HepG2 (cell line): ENCODE measurements at regions not wholly inside any gene's neighbourhood (a gene's known extent, or its start where the extent isn't known, plus 50 kb on each side); places are given as distances from the start of the nearest gene placed in this dataset.

ENCODE experiments used
- ATAC-seq: fragments of 200-7000 bp; cut with Tn5 transposase; 3 replicates; pipeline ENCODE4 v1.9.1; 2020; ENCODE audit warnings: mild to moderate bottlenecking, moderate library complexity
- BruUV-seq: library from RNA; stranded (reverse); fragments of 400-500 nt; replicated peaks from 2 replicates; lab custom pipeline; 2021; lab: Mats Ljungman, UMichigan
- CTCF ChIA-PET: fragments of 300-600 bp; formaldehyde crosslinking; extraction: SDS; loops from one replicate; lab custom pipeline; 2021; ENCODE audit warnings: low total read pairs, inconsistent platforms, low intra/inter-chr PET ratio; lab: Yijun Ruan, JAX
- POLR2A ChIA-PET: fragments of 350-600 bp; sonication (Branson Sonifier 250); formaldehyde crosslinking; loops from one replicate; lab custom pipeline; 2020; ENCODE audit warnings: antibody characterized with exemption, inconsistent platforms; lab: Yijun Ruan, JAX
- DNase-seq: peaks from one replicate; pipeline ENCODE4 v3.0.0-alpha.2; 2015; ENCODE audit warnings: low spot score
- FAIRE-seq: peaks from 3 replicates; lab custom pipeline; 2011; peaks lifted over from hg19 to GRCh38; lab: Jason Lieb, UNC
- H2AFZ ChIP-seq: one replicate; pipeline ENCODE4 v1.6.1; 2011; ENCODE audit warnings: low read length, inconsistent platforms
- H3K27ac ChIP-seq: fragments of 300-600 bp; 3 replicates; pipeline ENCODE4 v1.8.0; 2011; ENCODE audit warnings: mixed run types, mild to moderate bottlenecking, mixed read lengths, low read length, inconsistent platforms; ENCODE audit not compliant: insufficient read depth; ENCODE audit errors: extremely low read length
- H3K27me3 ChIP-seq, 2 experiments: fragments of 200-600 bp in 1 of 2; 2 replicates in 1 of 2; 3 replicates in 1 of 2; pipeline versions ENCODE4 v1.6.0 to v1.8.0; 2011; ENCODE audit warnings: low read length in 2 of 2, mild to moderate bottlenecking in 2 of 2, moderate library complexity in 2 of 2, inconsistent platforms in 1 of 2; ENCODE audit not compliant: insufficient read depth in 2 of 2, control insufficient read depth in 1 of 2
- H3K36me3 ChIP-seq, 2 experiments: fragments of 200-600 bp in 1 of 2; replicated peaks in 1 of 2; 2 replicates in 1 of 2; 3 replicates in 1 of 2; pipeline versions ENCODE4 v1.5.1 to v1.8.0; 2011; ENCODE audit warnings: low read length in 2 of 2, inconsistent platforms in 1 of 2; ENCODE audit not compliant: insufficient read depth in 2 of 2, control insufficient read depth in 1 of 2
- H3K4me1 ChIP-seq: 2 replicates; pipeline ENCODE4 v1.5.1; 2012; ENCODE audit warnings: low read length, inconsistent platforms; ENCODE audit not compliant: insufficient read depth
- H3K4me2 ChIP-seq: 2 replicates; pipeline ENCODE4 v1.6.0; 2011; ENCODE audit warnings: low read depth, low read length, inconsistent platforms
- H3K4me3 ChIP-seq, 3 experiments: fragments of 200-600 bp in 1 of 3; sonication (generic), shearing (Covaris generic) in 1 of 3; replicated peaks in 1 of 3; 2 replicates each; pipeline ENCODE4 v1.5.1; 2011 to 2016; ENCODE audit warnings: low read length in 3 of 3, inconsistent platforms in 2 of 3, low read depth in 2 of 3, mild to moderate bottlenecking in 2 of 3, control low read depth in 1 of 3, mixed read lengths in 1 of 3; ENCODE audit not compliant: insufficient read depth in 1 of 3
- H3K79me2 ChIP-seq: one replicate; pipeline ENCODE4 v1.6.1; 2011; ENCODE audit warnings: low read length, inconsistent platforms; ENCODE audit not compliant: insufficient read depth
- H3K9ac ChIP-seq: 2 replicates; pipeline ENCODE4 v1.6.0; 2011; ENCODE audit warnings: mild to moderate bottlenecking, low read depth, low read length, inconsistent platforms; ENCODE audit not compliant: insufficient read depth
- H3K9me3 ChIP-seq: 2 replicates; pipeline ENCODE4 v1.5.1; 2012; ENCODE audit warnings: mild to moderate bottlenecking, low read length
- H4K20me1 ChIP-seq: 2 replicates; pipeline ENCODE4 v1.6.0; 2011; ENCODE audit warnings: inconsistent platforms, mild to moderate bottlenecking, low read length, moderate library complexity; ENCODE audit not compliant: insufficient read depth
- FOXA1 ChIP-seq, 2 experiments: fragments of 450-650 bp in 1 of 2; sonication (generic) in 1 of 2; formaldehyde crosslinking in 1 of 2; IDR thresholded peaks; 2 replicates each; pipeline versions ENCODE4 v1.4.0 to v1.6.1; 2016 to 2020; ENCODE audit warnings: missing genetic modification reagents in 1 of 2
- GLI4 ChIP-seq: sonication (generic); formaldehyde crosslinking; IDR thresholded peaks from 2 replicates; pipeline ENCODE4 v1.5.1; 2020; ENCODE audit warnings: missing genetic modification reagents, mild to moderate bottlenecking, moderate library complexity, borderline replicate concordance
- JDP2 ChIP-seq: sonication (generic); formaldehyde crosslinking; IDR thresholded peaks from 2 replicates; pipeline ENCODE4 v1.8.1; 2022; ENCODE audit warnings: missing genetic modification reagents, borderline replicate concordance
- MEIS1 ChIP-seq: sonication (generic); formaldehyde crosslinking; IDR thresholded peaks from 2 replicates; pipeline ENCODE4 v1.9.0; 2021; ENCODE audit warnings: mild to moderate bottlenecking, missing genetic modification reagents, moderate library complexity, borderline replicate concordance
- PAWR ChIP-seq: sonication (generic); formaldehyde crosslinking; IDR thresholded peaks from 2 replicates; pipeline ENCODE4 v1.4.0; 2020; ENCODE audit warnings: missing genetic modification reagents, mild to moderate bottlenecking, borderline replicate concordance
- ZNF264 ChIP-seq: sonication (generic); formaldehyde crosslinking; IDR thresholded peaks from 2 replicates; pipeline ENCODE4 v1.4.0; 2020; ENCODE audit warnings: missing genetic modification reagents
- ZNF275 ChIP-seq: sonication (generic); formaldehyde crosslinking; IDR thresholded peaks from 2 replicates; pipeline ENCODE4 v1.8.0; 2022; ENCODE audit warnings: missing genetic modification reagents, mild to moderate bottlenecking, inconsistent platforms, borderline replicate concordance
- ZNF563 ChIP-seq: sonication (generic); formaldehyde crosslinking; IDR thresholded peaks from 2 replicates; pipeline ENCODE4 v1.8.0; 2022; ENCODE audit warnings: mild to moderate bottlenecking, moderate library complexity, missing genetic modification reagents
- ZNF841 ChIP-seq: sonication (generic); formaldehyde crosslinking; IDR thresholded peaks from 2 replicates; pipeline ENCODE4 v1.8.1; 2023; ENCODE audit warnings: missing genetic modification reagents, borderline replicate concordance
- WGBS: methylation state at CpG from one replicate; pipeline ENCODE4 v1.1.6; 2017; ENCODE audit warnings: low lambda C conversion rate; 5-methylcytosine and 5-hydroxymethylcytosine counted together
- in situ Hi-C: cut with HindIII; loops from 2 replicates; pipeline ENCODE4 v1.10.0; 2017; ENCODE audit warnings: low pct_unique_long_range_greater_than_20kb; ENCODE audit not compliant: extremely low pct_ligation_motif_present
- intact Hi-C: fragments of 100-400 bp; cut with micrococcal nuclease; formaldehyde crosslinking; loops from one replicate; pipeline ENCODE4 v1.10.0; 2022; ENCODE audit not compliant: unreplicated experiment
- TF ChIP-seq, protein P1 (sequence below): IDR thresholded peaks from 2 replicates; pipeline ENCODE4 v1.6.1; 2018; ENCODE audit warnings: missing genetic modification reagents, mild to moderate bottlenecking, missing compliant biosample characterization
- TF ChIP-seq, protein P2 (sequence below): sonication (generic); formaldehyde crosslinking; IDR thresholded peaks from 2 replicates; pipeline ENCODE4 v1.8.0; 2022; ENCODE audit warnings: mild to moderate bottlenecking, missing genetic modification reagents
- TF ChIP-seq, protein P3 (sequence below): sonication (generic); formaldehyde crosslinking; IDR thresholded peaks from 2 replicates; pipeline ENCODE4 v1.5.1; 2020; ENCODE audit warnings: missing genetic modification reagents, mild to moderate bottlenecking, borderline replicate concordance

- 0% methylated on average over 2 of the region's 2 CpGs for WGBS
These were observed 190.9 kb upstream of the PLSCR5 start for GRCh38 chr3:146796078-146796477.

DNA sequence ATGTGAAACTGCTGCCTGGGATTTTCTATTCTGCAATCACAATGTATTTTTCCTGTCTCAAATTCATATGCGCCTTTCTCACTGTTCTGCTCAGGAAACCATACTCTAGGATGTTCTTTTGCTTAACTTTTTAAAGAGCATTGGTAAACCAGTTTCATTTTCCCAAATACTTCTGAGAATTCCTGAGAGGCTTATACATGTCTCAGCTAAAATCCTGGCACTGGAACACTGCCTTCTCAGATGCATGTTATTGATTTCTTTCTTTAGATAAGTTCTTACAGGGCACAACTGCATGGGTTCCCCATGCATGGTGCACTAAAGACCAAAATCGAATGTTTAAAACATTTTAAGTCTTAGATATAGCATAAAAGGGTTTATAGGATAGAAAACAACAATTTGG is 178.3 kb upstream of the PLSCR5 start:
- no peaks in the 10 kb centered on the region for H3K27me3 ChIP-seq
- WGBS = 48% methylated on average over 2 of the region's 2 CpGs
- ChIA-PET POLR2A (no interaction called here), CTCF (no interaction called here)
- H3K79me2 ChIP-seq = no peaks in the 10 kb centered on the region
- intact Hi-C loops = no loop called here
- DNase-seq = no peak
- in situ Hi-C loops = no loop called here
- H3K36me3 ChIP-seq = no peaks in the 10 kb centered on the region
- H3K9me3 ChIP-seq = no peaks in the 10 kb centered on the region
- no peak overlapping the region for H3K4me3 ChIP-seq
- no peaks in the 10 kb centered on the region for H4K20me1 ChIP-seq
- no peak overlapping the region for H2AFZ ChIP-seq
- no peak overlapping the region for H3K27ac ChIP-seq
- no peak for ATAC-seq
- FAIRE-seq = no peak
- H3K4me1 ChIP-seq = no peaks in the 10 kb centered on the region
- no TSS peak for BruUV-seq
- H3K4me2 ChIP-seq = no peak overlapping the region
- no peak overlapping the region for H3K9ac ChIP-seq
- TF ChIP-seq GLI4 (CRISPR knock-in tag) (no peak), MEIS1 (CRISPR knock-in tag) (no peak), ZNF264 (CRISPR knock-in tag) (no peak), FOXA1 (IDR thresholded peaks at IDR 0.05) (no peak), FOXA1 (CRISPR knock-in tag; IDR thresholded peaks at IDR 0.05) (no peak), PAWR (CRISPR knock-in tag) (no peak), JDP2 (CRISPR knock-in tag) (no peak)
- TF ChIP-seq, protein P1, sequence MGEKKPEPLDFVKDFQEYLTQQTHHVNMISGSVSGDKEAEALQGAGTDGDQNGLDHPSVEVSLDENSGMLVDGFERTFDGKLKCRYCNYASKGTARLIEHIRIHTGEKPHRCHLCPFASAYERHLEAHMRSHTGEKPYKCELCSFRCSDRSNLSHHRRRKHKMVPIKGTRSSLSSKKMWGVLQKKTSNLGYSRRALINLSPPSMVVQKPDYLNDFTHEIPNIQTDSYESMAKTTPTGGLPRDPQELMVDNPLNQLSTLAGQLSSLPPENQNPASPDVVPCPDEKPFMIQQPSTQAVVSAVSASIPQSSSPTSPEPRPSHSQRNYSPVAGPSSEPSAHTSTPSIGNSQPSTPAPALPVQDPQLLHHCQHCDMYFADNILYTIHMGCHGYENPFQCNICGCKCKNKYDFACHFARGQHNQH (CRISPR knock-in tag) = no peak
- TF ChIP-seq, protein P2, sequence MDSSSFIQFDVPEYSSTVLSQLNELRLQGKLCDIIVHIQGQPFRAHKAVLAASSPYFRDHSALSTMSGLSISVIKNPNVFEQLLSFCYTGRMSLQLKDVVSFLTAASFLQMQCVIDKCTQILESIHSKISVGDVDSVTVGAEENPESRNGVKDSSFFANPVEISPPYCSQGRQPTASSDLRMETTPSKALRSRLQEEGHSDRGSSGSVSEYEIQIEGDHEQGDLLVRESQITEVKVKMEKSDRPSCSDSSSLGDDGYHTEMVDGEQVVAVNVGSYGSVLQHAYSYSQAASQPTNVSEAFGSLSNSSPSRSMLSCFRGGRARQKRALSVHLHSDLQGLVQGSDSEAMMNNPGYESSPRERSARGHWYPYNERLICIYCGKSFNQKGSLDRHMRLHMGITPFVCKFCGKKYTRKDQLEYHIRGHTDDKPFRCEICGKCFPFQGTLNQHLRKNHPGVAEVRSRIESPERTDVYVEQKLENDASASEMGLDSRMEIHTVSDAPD = no peak
- TF ChIP-seq, protein P3, sequence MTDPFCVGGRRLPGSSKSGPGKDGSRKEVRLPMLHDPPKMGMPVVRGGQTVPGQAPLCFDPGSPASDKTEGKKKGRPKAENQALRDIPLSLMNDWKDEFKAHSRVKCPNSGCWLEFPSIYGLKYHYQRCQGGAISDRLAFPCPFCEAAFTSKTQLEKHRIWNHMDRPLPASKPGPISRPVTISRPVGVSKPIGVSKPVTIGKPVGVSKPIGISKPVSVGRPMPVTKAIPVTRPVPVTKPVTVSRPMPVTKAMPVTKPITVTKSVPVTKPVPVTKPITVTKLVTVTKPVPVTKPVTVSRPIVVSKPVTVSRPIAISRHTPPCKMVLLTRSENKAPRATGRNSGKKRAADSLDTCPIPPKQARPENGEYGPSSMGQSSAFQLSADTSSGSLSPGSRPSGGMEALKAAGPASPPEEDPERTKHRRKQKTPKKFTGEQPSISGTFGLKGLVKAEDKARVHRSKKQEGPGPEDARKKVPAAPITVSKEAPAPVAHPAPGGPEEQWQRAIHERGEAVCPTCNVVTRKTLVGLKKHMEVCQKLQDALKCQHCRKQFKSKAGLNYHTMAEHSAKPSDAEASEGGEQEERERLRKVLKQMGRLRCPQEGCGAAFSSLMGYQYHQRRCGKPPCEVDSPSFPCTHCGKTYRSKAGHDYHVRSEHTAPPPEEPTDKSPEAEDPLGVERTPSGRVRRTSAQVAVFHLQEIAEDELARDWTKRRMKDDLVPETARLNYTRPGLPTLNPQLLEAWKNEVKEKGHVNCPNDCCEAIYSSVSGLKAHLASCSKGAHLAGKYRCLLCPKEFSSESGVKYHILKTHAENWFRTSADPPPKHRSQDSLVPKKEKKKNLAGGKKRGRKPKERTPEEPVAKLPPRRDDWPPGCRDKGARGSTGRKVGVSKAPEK = no peak

More at GRCh38 chr3:146796078-146796477, 190.9 kb upstream of the PLSCR5 start:
- Histone ChIP-seq H3K4me3 (no peak overlapping the region), H3K27ac (no peak overlapping the region), H4K20me1 (no peaks in the 10 kb centered on the region), H3K4me1 (no peaks in the 10 kb centered on the region), H2AFZ (no peak overlapping the region), H3K27me3 (no peaks in the 10 kb centered on the region), H3K9ac (no peak overlapping the region), H3K4me2 (no peak overlapping the region), H3K79me2 (no peaks in the 10 kb centered on the region), H3K9me3 (no peaks in the 10 kb centered on the region), H3K36me3 (no peaks in the 10 kb centered on the region)
- FAIRE-seq (no peak), DNase-seq (no peak), ATAC-seq (no peak)
- TF ChIP-seq ZNF275 = no peak
- TF ChIP-seq ZNF563 (CRISPR knock-in tag) = no peak
- TF ChIP-seq ZNF841 (CRISPR knock-in tag) = no peak
- CTCF ChIA-PET = no interaction called here
- intact Hi-C loops = no loop called here
- POLR2A ChIA-PET = no interaction called here
- no TSS peak for BruUV-seq
- in situ Hi-C loops = no loop called here
